Left cardiac atrium (tissue), 4 donors: ENCODE measurements at regions not wholly inside any gene's neighbourhood (a gene's known extent, or its start where the extent isn't known, plus 50 kb on each side); places are given as distances from the start of the nearest gene placed in this dataset.

Experiments
- ATAC-seq, 2 donors: fragments of 200-7000 bp; cut with Tn5 transposase; one replicate each; pipeline ENCODE4 v1.9.1; 2020; ENCODE audit warnings: mild to moderate bottlenecking in 2 of 2, moderate library complexity in 2 of 2
- DNase-seq: peaks from one replicate; pipeline ENCODE4 v3.0.0-alpha.2; 2020
- intact Hi-C, 2 donors: fragments of 100-400 bp; cut with DNase I; formaldehyde crosslinking; loops; one replicate each; pipeline versions ENCODE4 v1.14.1 to v1.15.1; 2022 to 2023
- donor health status: DM: no; HTN: yes; CAD: no.
- donor health status: DM: no; HTN: yes; CAD: no; lungs with severe emphysema.
- donor health status: DM: yes; HTN: yes; CAD: no.
- donor health status: Dilated cardiomyopathy.

- ATAC-seq (peak; percentile 98), DNase-seq (peak; percentile 85)
- intact Hi-C loops, result loop anchor here in 1 of 2 donors (5.0 kb wide), 2 partner anchors 126 to 151 kb away; partner anchors contain the start of gene PICALM
Observed at GRCh38 chr11:86193297-86194095, 51.1 kb upstream of the EED start.

GRCh38 chr11:86192519-86193257 is 51.9 kb upstream of the EED start:
- DNase-seq, result no peak
- intact Hi-C loops, result loop anchor here in 1 of 2 donors (5.0 kb wide), 2 partner anchors 125 to 150 kb away; partner anchors contain the start of gene PICALM
- peak in 1 of 2 donors; percentile 25 for ATAC-seq

GRCh38 chr11:86191874-86192273 is 52.7 kb upstream of the EED start:
- DNase-seq, result no peak
- no peak for ATAC-seq
- intact Hi-C loops, result loop anchor here in 1 of 2 donors (5.0 kb wide), 2 partner anchors 125 to 150 kb away; partner anchors contain the start of gene PICALM

GRCh38 chr11:86187027-86187426 is 57.5 kb upstream of the EED start:
- no peak for ATAC-seq
- intact Hi-C loops, result no loop called here
- no peak for DNase-seq

GRCh38 chr11:86186386-86186785 is 58.2 kb upstream of the EED start:
- intact Hi-C loops, result no loop called here
- DNase-seq, result no peak
- no peak for ATAC-seq

- intact Hi-C loops, result no loop called here
- ATAC-seq, result peak in 1 of 2 donors; percentile 38
Observed at GRCh38 chr11:86185381-86185750, 59.2 kb upstream of the EED start.

GRCh38 chr11:86184728-86185380 is 59.7 kb upstream of the EED start:
- ATAC-seq (peak; percentile 35 to 70), DNase-seq (peak; percentile 37)
- intact Hi-C loops, result no loop called here

More at GRCh38 chr11:86185381-86185750, 59.2 kb upstream of the EED start:
- DNase-seq, result no peak

GRCh38 chr11:86183694-86184093 is 60.9 kb upstream of the EED start:
- ATAC-seq (peak in 1 of 2 donors; percentile 48), DNase-seq (no peak)
- intact Hi-C loops, result no loop called here

- no peak for ATAC-seq
- intact Hi-C loops, result no loop called here
- no peak for DNase-seq
Observed at GRCh38 chr11:86182976-86183584, 61.5 kb upstream of the EED start.

- ATAC-seq (no peak), DNase-seq (no peak)
- intact Hi-C loops, result no loop called here
Observed at GRCh38 chr11:86181379-86181778, 63.2 kb upstream of the EED start.

GRCh38 chr11:86180851-86181250 is 63.7 kb upstream of the EED start:
- ATAC-seq (no peak), DNase-seq (no peak)
- intact Hi-C loops, result no loop called here

GRCh38 chr11:86180423-86180822 is 64.1 kb upstream of the EED start:
- intact Hi-C loops, result no loop called here
- ATAC-seq (no peak), DNase-seq (no peak)

GRCh38 chr11:86179646-86180064 is 64.9 kb upstream of the EED start:
- no peak for ATAC-seq
- DNase-seq, result no peak
- intact Hi-C loops, result no loop called here

GRCh38 chr11:86177302-86177701 is 67.3 kb upstream of the EED start:
- DNase-seq (no peak), ATAC-seq (no peak)
- intact Hi-C loops, result no loop called here

GRCh38 chr11:86176165-86176884 is 68.2 kb upstream of the EED start:
- no peak for ATAC-seq

GRCh38 chr11:86175626-86176025 is 68.9 kb upstream of the EED start:
- intact Hi-C loops, result loop anchor here in 1 of 2 donors (2.0 kb wide), 1 partner anchor 107 kb away; the partner anchor contains the start of gene PICALM
- ATAC-seq (no peak), DNase-seq (no peak)

More at GRCh38 chr11:86176165-86176884, 68.2 kb upstream of the EED start:
- intact Hi-C loops, result no loop called here
- no peak for DNase-seq

- ATAC-seq (no peak), DNase-seq (no peak)
- intact Hi-C loops, result loop anchor here in 1 of 2 donors (2.0 kb wide), 1 partner anchor 106 kb away; the partner anchor contains the start of gene PICALM
Observed at GRCh38 chr11:86175191-86175590, 69.4 kb upstream of the EED start.
